HepG2 (cell line): ENCODE measurements at regions not wholly inside any gene's neighbourhood (a gene's known extent, or its start where the extent isn't known, plus 50 kb on each side); places are given as distances from the start of the nearest gene placed in this dataset.

Experiments
- ATAC-seq: fragments of 200-7000 bp; cut with Tn5 transposase; 3 replicates; pipeline ENCODE4 v1.9.1; 2020; ENCODE audit warnings: mild to moderate bottlenecking, moderate library complexity
- BruUV-seq: library from RNA; stranded (reverse); fragments of 400-500 nt; replicated peaks from 2 replicates; lab custom pipeline; 2021; lab: Mats Ljungman, UMichigan
- CTCF ChIA-PET: fragments of 300-600 bp; formaldehyde crosslinking; extraction: SDS; loops from one replicate; lab custom pipeline; 2021; ENCODE audit warnings: low total read pairs, inconsistent platforms, low intra/inter-chr PET ratio; lab: Yijun Ruan, JAX
- POLR2A ChIA-PET: fragments of 350-600 bp; sonication (Branson Sonifier 250); formaldehyde crosslinking; loops from one replicate; lab custom pipeline; 2020; ENCODE audit warnings: antibody characterized with exemption, inconsistent platforms; lab: Yijun Ruan, JAX
- DNase-seq: peaks from one replicate; pipeline ENCODE4 v3.0.0-alpha.2; 2015; ENCODE audit warnings: low spot score
- FAIRE-seq: peaks from 3 replicates; lab custom pipeline; 2011; peaks lifted over from hg19 to GRCh38; lab: Jason Lieb, UNC
- H2AFZ ChIP-seq: one replicate; pipeline ENCODE4 v1.6.1; 2011; ENCODE audit warnings: low read length, inconsistent platforms
- H3K27ac ChIP-seq: fragments of 300-600 bp; 3 replicates; pipeline ENCODE4 v1.8.0; 2011; ENCODE audit warnings: mixed run types, mild to moderate bottlenecking, mixed read lengths, low read length, inconsistent platforms; ENCODE audit not compliant: insufficient read depth; ENCODE audit errors: extremely low read length
- H3K27me3 ChIP-seq, 2 experiments: fragments of 200-600 bp in 1 of 2; 2 replicates in 1 of 2; 3 replicates in 1 of 2; pipeline versions ENCODE4 v1.6.0 to v1.8.0; 2011; ENCODE audit warnings: low read length in 2 of 2, mild to moderate bottlenecking in 2 of 2, moderate library complexity in 2 of 2, inconsistent platforms in 1 of 2; ENCODE audit not compliant: insufficient read depth in 2 of 2, control insufficient read depth in 1 of 2
- H3K36me3 ChIP-seq, 2 experiments: fragments of 200-600 bp in 1 of 2; replicated peaks in 1 of 2; 2 replicates in 1 of 2; 3 replicates in 1 of 2; pipeline versions ENCODE4 v1.5.1 to v1.8.0; 2011; ENCODE audit warnings: low read length in 2 of 2, inconsistent platforms in 1 of 2; ENCODE audit not compliant: insufficient read depth in 2 of 2, control insufficient read depth in 1 of 2
- H3K4me1 ChIP-seq: 2 replicates; pipeline ENCODE4 v1.5.1; 2012; ENCODE audit warnings: low read length, inconsistent platforms; ENCODE audit not compliant: insufficient read depth
- H3K4me2 ChIP-seq: 2 replicates; pipeline ENCODE4 v1.6.0; 2011; ENCODE audit warnings: low read depth, low read length, inconsistent platforms
- H3K4me3 ChIP-seq, 3 experiments: fragments of 200-600 bp in 1 of 3; sonication (generic), shearing (Covaris generic) in 1 of 3; replicated peaks in 1 of 3; 2 replicates each; pipeline ENCODE4 v1.5.1; 2011 to 2016; ENCODE audit warnings: low read length in 3 of 3, inconsistent platforms in 2 of 3, low read depth in 2 of 3, mild to moderate bottlenecking in 2 of 3, control low read depth in 1 of 3, mixed read lengths in 1 of 3; ENCODE audit not compliant: insufficient read depth in 1 of 3
- H3K79me2 ChIP-seq: one replicate; pipeline ENCODE4 v1.6.1; 2011; ENCODE audit warnings: low read length, inconsistent platforms; ENCODE audit not compliant: insufficient read depth
- H3K9ac ChIP-seq: 2 replicates; pipeline ENCODE4 v1.6.0; 2011; ENCODE audit warnings: mild to moderate bottlenecking, low read depth, low read length, inconsistent platforms; ENCODE audit not compliant: insufficient read depth
- H3K9me3 ChIP-seq: 2 replicates; pipeline ENCODE4 v1.5.1; 2012; ENCODE audit warnings: mild to moderate bottlenecking, low read length
- H4K20me1 ChIP-seq: 2 replicates; pipeline ENCODE4 v1.6.0; 2011; ENCODE audit warnings: inconsistent platforms, mild to moderate bottlenecking, low read length, moderate library complexity; ENCODE audit not compliant: insufficient read depth
- AKAP8 ChIP-seq: sonication (generic); formaldehyde crosslinking; IDR thresholded peaks from 2 replicates; pipeline ENCODE4 v1.5.1; 2020; ENCODE audit warnings: mild to moderate bottlenecking, missing genetic modification reagents
- GABPB1 ChIP-seq: IDR thresholded peaks from 2 replicates; pipeline ENCODE4 v1.6.1; 2016; ENCODE audit warnings: mild to moderate bottlenecking, missing genetic modification reagents, moderate library complexity, missing compliant biosample characterization
- NCOA5 ChIP-seq: sonication (generic); formaldehyde crosslinking; IDR thresholded peaks from 2 replicates; pipeline ENCODE4 v1.4.0; 2020; ENCODE audit warnings: missing genetic modification reagents
- WGBS: methylation state at CpG from one replicate; pipeline ENCODE4 v1.1.6; 2017; ENCODE audit warnings: low lambda C conversion rate; 5-methylcytosine and 5-hydroxymethylcytosine counted together
- in situ Hi-C: cut with HindIII; loops from 2 replicates; pipeline ENCODE4 v1.10.0; 2017; ENCODE audit warnings: low pct_unique_long_range_greater_than_20kb; ENCODE audit not compliant: extremely low pct_ligation_motif_present
- intact Hi-C: fragments of 100-400 bp; cut with micrococcal nuclease; formaldehyde crosslinking; loops from one replicate; pipeline ENCODE4 v1.10.0; 2022; ENCODE audit not compliant: unreplicated experiment
- TF ChIP-seq, protein P1 (sequence below): sonication (generic); formaldehyde crosslinking; IDR thresholded peaks from 2 replicates; pipeline ENCODE4 v1.5.0; 2020; ENCODE audit warnings: mild to moderate bottlenecking, missing genetic modification reagents
- TF ChIP-seq, protein P2 (sequence below): sonication (generic); formaldehyde crosslinking; IDR thresholded peaks from 2 replicates; pipeline ENCODE4 v1.4.0; 2020; ENCODE audit warnings: missing genetic modification reagents
- TF ChIP-seq, protein P3 (sequence below): sonication (generic); formaldehyde crosslinking; IDR thresholded peaks from 2 replicates; pipeline ENCODE4 v1.4.0; 2020; ENCODE audit warnings: missing genetic modification reagents, mild to moderate bottlenecking, borderline replicate concordance

DNA sequence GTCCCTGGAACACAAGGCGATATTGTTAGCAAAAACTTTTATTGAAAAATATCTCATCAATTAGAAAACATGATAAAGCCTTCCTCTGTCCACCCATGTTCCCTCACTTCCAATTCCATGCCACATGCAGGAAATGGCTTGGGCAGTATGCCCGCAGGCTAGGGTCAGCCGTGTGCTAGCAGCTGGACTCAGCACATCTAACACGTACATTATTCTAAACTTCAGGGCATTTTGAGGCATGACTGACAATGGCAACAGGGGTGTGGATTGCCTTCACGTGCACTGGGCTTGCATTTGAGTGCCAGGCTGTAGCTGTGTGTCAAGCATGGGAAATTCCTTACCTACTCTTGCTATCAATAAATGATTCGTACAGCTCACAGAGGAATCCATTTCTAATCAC, 642.1 kb downstream of the INHBA start:
- intact Hi-C loops, result no loop called here
- Histone ChIP-seq H3K9ac (no peak overlapping the region), H3K27ac (no peak overlapping the region), H3K4me1 (no peaks in the 10 kb centered on the region), H4K20me1 (no peaks in the 10 kb centered on the region), H3K9me3 (no peaks in the 10 kb centered on the region), H3K79me2 (no peaks in the 10 kb centered on the region), H3K4me3 (no peak overlapping the region), H3K36me3 (no peaks in the 10 kb centered on the region), H3K4me2 (no peak overlapping the region), H2AFZ (no peak overlapping the region), H3K27me3 (no peaks in the 10 kb centered on the region)
- CTCF ChIA-PET, result no interaction called here
- no TSS peak for BruUV-seq
- POLR2A ChIA-PET, result no interaction called here
- in situ Hi-C loops, result no loop called here
- FAIRE-seq (no peak), DNase-seq (no peak), ATAC-seq (no peak)
- TF ChIP-seq, protein P1, sequence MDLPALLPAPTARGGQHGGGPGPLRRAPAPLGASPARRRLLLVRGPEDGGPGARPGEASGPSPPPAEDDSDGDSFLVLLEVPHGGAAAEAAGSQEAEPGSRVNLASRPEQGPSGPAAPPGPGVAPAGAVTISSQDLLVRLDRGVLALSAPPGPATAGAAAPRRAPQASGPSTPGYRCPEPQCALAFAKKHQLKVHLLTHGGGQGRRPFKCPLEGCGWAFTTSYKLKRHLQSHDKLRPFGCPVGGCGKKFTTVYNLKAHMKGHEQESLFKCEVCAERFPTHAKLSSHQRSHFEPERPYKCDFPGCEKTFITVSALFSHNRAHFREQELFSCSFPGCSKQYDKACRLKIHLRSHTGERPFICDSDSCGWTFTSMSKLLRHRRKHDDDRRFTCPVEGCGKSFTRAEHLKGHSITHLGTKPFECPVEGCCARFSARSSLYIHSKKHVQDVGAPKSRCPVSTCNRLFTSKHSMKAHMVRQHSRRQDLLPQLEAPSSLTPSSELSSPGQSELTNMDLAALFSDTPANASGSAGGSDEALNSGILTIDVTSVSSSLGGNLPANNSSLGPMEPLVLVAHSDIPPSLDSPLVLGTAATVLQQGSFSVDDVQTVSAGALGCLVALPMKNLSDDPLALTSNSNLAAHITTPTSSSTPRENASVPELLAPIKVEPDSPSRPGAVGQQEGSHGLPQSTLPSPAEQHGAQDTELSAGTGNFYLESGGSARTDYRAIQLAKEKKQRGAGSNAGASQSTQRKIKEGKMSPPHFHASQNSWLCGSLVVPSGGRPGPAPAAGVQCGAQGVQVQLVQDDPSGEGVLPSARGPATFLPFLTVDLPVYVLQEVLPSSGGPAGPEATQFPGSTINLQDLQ (CRISPR knock-in tag), result no peak
- TF ChIP-seq GABPB1 (CRISPR knock-in tag), result no peak
- 32% methylated on average over 6 of the region's 6 CpGs for WGBS

DNA sequence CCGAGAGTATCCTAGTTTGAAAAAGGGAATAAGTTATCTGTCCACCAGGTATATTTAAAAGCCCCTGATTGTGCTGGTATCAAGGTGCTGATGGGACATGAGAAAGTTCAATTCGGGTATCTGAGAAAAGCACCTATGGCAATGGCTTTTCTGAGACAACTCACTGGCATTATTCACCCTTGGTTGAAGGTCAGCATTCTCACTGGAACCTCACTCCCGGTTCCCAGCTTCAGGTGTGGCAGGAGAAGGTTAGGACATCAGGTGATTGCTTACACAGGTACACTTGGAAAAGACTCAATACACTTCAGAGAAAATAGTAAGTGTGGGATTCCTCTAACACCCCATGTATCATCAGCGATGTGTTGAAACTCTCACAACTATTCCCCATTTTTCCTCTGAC, 643.1 kb downstream of the INHBA start:
- H3K27ac ChIP-seq, result no peak overlapping the region
- DNase-seq (no peak), FAIRE-seq (no peak), ATAC-seq (no peak)
- H3K4me2 ChIP-seq, result no peak overlapping the region
- H2AFZ ChIP-seq, result no peak overlapping the region
- no peaks in the 10 kb centered on the region for H3K27me3 ChIP-seq
- no TSS peak for BruUV-seq
- in situ Hi-C loops (no loop called here), intact Hi-C loops (no loop called here)
- POLR2A ChIA-PET, result no interaction called here
- H3K79me2 ChIP-seq, result no peaks in the 10 kb centered on the region
- no peaks in the 10 kb centered on the region for H4K20me1 ChIP-seq
- no peaks in the 10 kb centered on the region for H3K4me1 ChIP-seq
- no peaks in the 10 kb centered on the region for H3K36me3 ChIP-seq
- H3K9me3 ChIP-seq, result no peaks in the 10 kb centered on the region
- 18% methylated on average over 4 of the region's 4 CpGs for WGBS
- CTCF ChIA-PET, result no interaction called here
- no peak overlapping the region for H3K4me3 ChIP-seq
- no peak overlapping the region for H3K9ac ChIP-seq
- no peak for TF ChIP-seq AKAP8 (CRISPR knock-in tag)
- no peak for TF ChIP-seq NCOA5 (CRISPR knock-in tag)
- TF ChIP-seq, protein P2, sequence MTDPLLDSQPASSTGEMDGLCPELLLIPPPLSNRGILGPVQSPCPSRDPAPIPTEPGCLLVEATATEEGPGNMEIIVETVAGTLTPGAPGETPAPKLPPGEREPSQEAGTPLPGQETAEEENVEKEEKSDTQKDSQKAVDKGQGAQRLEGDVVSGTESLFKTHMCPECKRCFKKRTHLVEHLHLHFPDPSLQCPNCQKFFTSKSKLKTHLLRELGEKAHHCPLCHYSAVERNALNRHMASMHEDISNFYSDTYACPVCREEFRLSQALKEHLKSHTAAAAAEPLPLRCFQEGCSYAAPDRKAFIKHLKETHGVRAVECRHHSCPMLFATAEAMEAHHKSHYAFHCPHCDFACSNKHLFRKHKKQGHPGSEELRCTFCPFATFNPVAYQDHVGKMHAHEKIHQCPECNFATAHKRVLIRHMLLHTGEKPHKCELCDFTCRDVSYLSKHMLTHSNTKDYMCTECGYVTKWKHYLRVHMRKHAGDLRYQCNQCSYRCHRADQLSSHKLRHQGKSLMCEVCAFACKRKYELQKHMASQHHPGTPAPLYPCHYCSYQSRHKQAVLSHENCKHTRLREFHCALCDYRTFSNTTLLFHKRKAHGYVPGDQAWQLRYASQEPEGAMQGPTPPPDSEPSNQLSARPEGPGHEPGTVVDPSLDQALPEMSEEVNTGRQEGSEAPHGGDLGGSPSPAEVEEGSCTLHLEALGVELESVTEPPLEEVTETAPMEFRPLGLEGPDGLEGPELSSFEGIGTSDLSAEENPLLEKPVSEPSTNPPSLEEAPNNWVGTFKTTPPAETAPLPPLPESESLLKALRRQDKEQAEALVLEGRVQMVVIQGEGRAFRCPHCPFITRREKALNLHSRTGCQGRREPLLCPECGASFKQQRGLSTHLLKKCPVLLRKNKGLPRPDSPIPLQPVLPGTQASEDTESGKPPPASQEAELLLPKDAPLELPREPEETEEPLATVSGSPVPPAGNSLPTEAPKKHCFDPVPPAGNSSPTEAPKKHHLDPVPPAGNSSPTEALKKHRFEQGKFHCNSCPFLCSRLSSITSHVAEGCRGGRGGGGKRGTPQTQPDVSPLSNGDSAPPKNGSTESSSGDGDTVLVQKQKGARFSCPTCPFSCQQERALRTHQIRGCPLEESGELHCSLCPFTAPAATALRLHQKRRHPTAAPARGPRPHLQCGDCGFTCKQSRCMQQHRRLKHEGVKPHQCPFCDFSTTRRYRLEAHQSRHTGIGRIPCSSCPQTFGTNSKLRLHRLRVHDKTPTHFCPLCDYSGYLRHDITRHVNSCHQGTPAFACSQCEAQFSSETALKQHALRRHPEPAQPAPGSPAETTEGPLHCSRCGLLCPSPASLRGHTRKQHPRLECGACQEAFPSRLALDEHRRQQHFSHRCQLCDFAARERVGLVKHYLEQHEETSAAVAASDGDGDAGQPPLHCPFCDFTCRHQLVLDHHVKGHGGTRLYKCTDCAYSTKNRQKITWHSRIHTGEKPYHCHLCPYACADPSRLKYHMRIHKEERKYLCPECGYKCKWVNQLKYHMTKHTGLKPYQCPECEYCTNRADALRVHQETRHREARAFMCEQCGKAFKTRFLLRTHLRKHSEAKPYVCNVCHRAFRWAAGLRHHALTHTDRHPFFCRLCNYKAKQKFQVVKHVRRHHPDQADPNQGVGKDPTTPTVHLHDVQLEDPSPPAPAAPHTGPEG (CRISPR knock-in tag), result no peak
- TF ChIP-seq, protein P3, sequence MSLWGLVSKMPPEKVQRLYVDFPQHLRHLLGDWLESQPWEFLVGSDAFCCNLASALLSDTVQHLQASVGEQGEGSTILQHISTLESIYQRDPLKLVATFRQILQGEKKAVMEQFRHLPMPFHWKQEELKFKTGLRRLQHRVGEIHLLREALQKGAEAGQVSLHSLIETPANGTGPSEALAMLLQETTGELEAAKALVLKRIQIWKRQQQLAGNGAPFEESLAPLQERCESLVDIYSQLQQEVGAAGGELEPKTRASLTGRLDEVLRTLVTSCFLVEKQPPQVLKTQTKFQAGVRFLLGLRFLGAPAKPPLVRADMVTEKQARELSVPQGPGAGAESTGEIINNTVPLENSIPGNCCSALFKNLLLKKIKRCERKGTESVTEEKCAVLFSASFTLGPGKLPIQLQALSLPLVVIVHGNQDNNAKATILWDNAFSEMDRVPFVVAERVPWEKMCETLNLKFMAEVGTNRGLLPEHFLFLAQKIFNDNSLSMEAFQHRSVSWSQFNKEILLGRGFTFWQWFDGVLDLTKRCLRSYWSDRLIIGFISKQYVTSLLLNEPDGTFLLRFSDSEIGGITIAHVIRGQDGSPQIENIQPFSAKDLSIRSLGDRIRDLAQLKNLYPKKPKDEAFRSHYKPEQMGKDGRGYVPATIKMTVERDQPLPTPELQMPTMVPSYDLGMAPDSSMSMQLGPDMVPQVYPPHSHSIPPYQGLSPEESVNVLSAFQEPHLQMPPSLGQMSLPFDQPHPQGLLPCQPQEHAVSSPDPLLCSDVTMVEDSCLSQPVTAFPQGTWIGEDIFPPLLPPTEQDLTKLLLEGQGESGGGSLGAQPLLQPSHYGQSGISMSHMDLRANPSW (CRISPR knock-in tag), result no peak
